ENCODE measurements at regions not wholly inside any gene's neighbourhood (a gene's known extent, or its start where the extent isn't known, plus 50 kb on each side); places are given as distances from the start of the nearest gene placed in this dataset.
A peak's percentile ranks its signal among the peaks of the same experiment; 100 is the strongest.

DNA sequence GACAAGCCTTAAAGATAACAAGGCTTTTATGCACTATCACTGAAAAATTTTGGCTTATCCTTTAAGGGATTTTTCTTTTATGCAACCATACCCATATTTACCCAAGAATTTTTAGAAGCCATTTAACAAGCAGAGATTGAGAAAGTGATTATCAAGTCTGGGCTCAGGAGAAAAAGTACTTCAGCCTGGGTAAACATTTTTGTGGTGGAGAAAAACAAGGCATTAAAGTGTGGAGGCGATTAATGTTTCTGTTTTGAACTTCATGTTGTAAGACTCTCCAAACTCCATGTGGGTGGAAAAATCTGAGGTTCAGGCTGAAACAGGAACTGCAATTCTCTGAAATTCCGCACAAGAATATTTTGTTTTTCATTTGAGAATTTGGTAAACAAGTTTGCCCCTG, 260.4 kb upstream of the KCNMB2 start:
- no peak overlapping the region for H3K27ac ChIP-seq (ENCODE audit: low read depth, low read length)
- H3K4me3 ChIP-seq (ENCODE audit: low read depth in 1 of 2, low read length in 2 of 2) = no peak overlapping the region

DNA sequence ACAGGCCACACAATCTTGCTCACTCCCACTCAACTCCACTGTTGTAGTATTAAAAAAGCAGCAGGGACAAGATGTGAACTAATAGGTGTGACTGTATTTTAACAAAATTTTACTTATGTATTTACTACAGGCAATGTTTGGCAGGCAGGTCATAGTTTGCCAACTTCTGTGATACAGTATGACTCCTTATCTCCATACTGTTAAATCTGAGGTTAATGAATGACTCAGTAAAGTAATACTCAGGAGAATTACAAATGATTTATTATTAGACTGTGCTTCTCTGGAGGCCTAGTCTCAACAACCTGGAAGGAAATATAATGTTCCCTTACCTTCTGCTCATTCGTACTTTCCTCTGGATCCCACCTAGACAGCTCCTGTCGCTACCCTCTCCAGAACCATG, 258.6 kb upstream of the KCNMB2 start:
- peaks cover 4 to 12% of the 10 kb centered on the region in 2 donors for H3K4me1 ChIP-seq (ENCODE audit: control insufficient read depth in 1 of 2, insufficient read depth in 2 of 2, low read length in 2 of 2)
- peak overlapping the region in 1 of 2 donors; percentile 47 for H3K4me3 ChIP-seq (ENCODE audit: low read depth in 1 of 2, low read length in 2 of 2)
- no peaks in the 10 kb centered on the region for H3K36me3 ChIP-seq (ENCODE audit: control insufficient read depth in 1 of 2, insufficient read depth in 2 of 2, low read length in 2 of 2)
- H3K27me3 ChIP-seq (ENCODE audit: control insufficient read depth in 1 of 2, insufficient read depth in 2 of 2, low read length in 2 of 2) = no peaks in the 10 kb centered on the region
- H3K27ac ChIP-seq (ENCODE audit: low read depth, low read length) = peak overlapping the region; percentile 23
- peaks cover 0 to 10% of the 10 kb centered on the region in 2 donors for H3K9me3 ChIP-seq (ENCODE audit: control insufficient read depth in 1 of 2, low read length in 2 of 2)
- peak overlapping the region in 1 of 2 donors; percentile 18 for H3K9ac ChIP-seq (ENCODE audit: low read depth in 1 of 2, low read length in 2 of 2)

More for the DNA sequence above, 260.4 kb upstream of the KCNMB2 start:
- Histone ChIP-seq H3K27me3 (ENCODE audit: control insufficient read depth in 1 of 2, insufficient read depth in 2 of 2, low read length in 2 of 2) (no peaks in the 10 kb centered on the region), H3K9ac (ENCODE audit: low read depth in 1 of 2, low read length in 2 of 2) (no peak overlapping the region), H3K4me1 (ENCODE audit: control insufficient read depth in 1 of 2, insufficient read depth in 2 of 2, low read length in 2 of 2) (peaks cover 4 to 12% of the 10 kb centered on the region in 2 donors), H3K36me3 (ENCODE audit: control insufficient read depth in 1 of 2, insufficient read depth in 2 of 2, low read length in 2 of 2) (no peaks in the 10 kb centered on the region), H3K9me3 (ENCODE audit: control insufficient read depth in 1 of 2, low read length in 2 of 2) (peaks cover 0 to 9% of the 10 kb centered on the region in 2 donors)

DNA sequence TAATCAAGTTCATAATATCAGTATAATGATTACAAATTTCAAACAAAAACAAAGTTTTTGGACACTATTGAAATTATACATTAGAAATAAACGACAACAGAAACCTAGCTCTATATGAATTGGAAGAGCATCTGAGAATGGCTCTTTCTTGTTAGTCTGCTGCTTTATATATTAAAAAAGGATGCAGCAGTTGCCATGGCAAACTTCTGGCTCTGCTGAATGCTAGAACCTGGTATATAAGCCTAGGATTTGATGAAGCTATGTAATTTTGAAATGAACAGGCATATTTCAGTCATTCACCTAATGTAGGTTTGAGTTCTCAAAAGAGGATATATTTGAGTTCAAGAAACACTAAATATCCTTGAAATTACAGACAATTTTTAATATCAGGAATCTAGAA, 252.7 kb upstream of the KCNMB2 start:
- peaks cover 0 to 10% of the 10 kb centered on the region in 2 donors for H3K9me3 ChIP-seq (ENCODE audit: control insufficient read depth in 1 of 2, low read length in 2 of 2)
- H3K9ac ChIP-seq (ENCODE audit: low read depth in 1 of 2, low read length in 2 of 2) = no peak overlapping the region

DNA sequence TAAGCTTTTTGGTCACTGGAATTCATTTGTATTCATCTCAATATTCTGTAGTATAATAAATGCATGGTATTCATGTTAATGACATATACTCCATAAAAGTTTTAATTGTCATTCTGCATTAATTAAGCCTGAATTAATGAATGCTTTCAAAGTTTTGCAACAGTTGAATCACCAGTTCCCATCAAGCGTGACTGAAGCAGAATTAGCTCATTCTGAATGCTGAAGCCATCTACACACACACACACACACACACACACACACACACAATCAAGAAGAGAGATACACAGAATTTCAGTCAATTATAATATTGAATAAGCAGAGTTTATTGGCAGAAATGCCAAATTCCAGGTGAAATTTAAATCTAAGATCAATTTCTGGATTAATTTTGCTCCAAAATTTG, 252.1 kb upstream of the KCNMB2 start:
- Histone ChIP-seq H3K9ac (ENCODE audit: low read depth in 1 of 2, low read length in 2 of 2) (no peak overlapping the region), H3K36me3 (ENCODE audit: control insufficient read depth in 1 of 2, insufficient read depth in 2 of 2, low read length in 2 of 2) (no peaks in the 10 kb centered on the region), H3K9me3 (ENCODE audit: control insufficient read depth in 1 of 2, low read length in 2 of 2) (peaks cover 0 to 6% of the 10 kb centered on the region in 2 donors), H3K4me1 (ENCODE audit: control insufficient read depth in 1 of 2, insufficient read depth in 2 of 2, low read length in 2 of 2) (no peaks in the 10 kb centered on the region), H3K27ac (ENCODE audit: low read depth, low read length) (no peak overlapping the region), H3K4me3 (ENCODE audit: low read depth in 1 of 2, low read length in 2 of 2) (no peak overlapping the region), H3K27me3 (ENCODE audit: control insufficient read depth in 1 of 2, insufficient read depth in 2 of 2, low read length in 2 of 2) (no peaks in the 10 kb centered on the region)

More for the DNA sequence above, 252.7 kb upstream of the KCNMB2 start:
- H3K36me3 ChIP-seq (ENCODE audit: control insufficient read depth in 1 of 2, insufficient read depth in 2 of 2, low read length in 2 of 2) = no peaks in the 10 kb centered on the region
- no peaks in the 10 kb centered on the region for H3K27me3 ChIP-seq (ENCODE audit: control insufficient read depth in 1 of 2, insufficient read depth in 2 of 2, low read length in 2 of 2)
- no peak overlapping the region for H3K27ac ChIP-seq (ENCODE audit: low read depth, low read length)
- no peak overlapping the region for H3K4me3 ChIP-seq (ENCODE audit: low read depth in 1 of 2, low read length in 2 of 2)
- H3K4me1 ChIP-seq (ENCODE audit: control insufficient read depth in 1 of 2, insufficient read depth in 2 of 2, low read length in 2 of 2) = no peaks in the 10 kb centered on the region

DNA sequence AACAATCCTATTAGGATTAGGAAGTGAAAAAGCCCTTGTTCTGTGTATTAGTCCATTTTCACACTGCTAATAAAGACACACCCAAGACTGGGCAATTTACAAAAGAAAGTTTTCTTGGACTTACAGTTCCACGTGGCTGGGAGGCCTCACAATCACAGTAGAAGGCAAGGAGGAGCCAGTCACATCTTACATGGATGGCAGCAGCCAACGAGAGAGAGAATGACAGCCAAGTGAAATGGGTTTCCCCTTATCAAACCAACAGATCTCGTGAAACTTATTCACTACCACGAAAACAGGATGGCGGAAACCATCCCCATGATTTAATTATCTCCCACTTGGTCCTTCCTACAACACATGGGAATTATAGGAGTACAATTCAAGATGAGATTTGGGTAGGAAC, 248.2 kb upstream of the KCNMB2 start:
- H3K27ac ChIP-seq (ENCODE audit: low read depth, low read length) = no peak overlapping the region
- no peaks in the 10 kb centered on the region for H3K9me3 ChIP-seq (ENCODE audit: control insufficient read depth in 1 of 2, low read length in 2 of 2)
- no peak overlapping the region for H3K9ac ChIP-seq (ENCODE audit: low read depth in 1 of 2, low read length in 2 of 2)
- no peaks in the 10 kb centered on the region for H3K27me3 ChIP-seq (ENCODE audit: control insufficient read depth in 1 of 2, insufficient read depth in 2 of 2, low read length in 2 of 2)
- H3K36me3 ChIP-seq (ENCODE audit: control insufficient read depth in 1 of 2, insufficient read depth in 2 of 2, low read length in 2 of 2) = no peaks in the 10 kb centered on the region
- H3K4me3 ChIP-seq (ENCODE audit: low read depth in 1 of 2, low read length in 2 of 2) = no peak overlapping the region
- H3K4me1 ChIP-seq (ENCODE audit: control insufficient read depth in 1 of 2, insufficient read depth in 2 of 2, low read length in 2 of 2) = no peaks in the 10 kb centered on the region

DNA sequence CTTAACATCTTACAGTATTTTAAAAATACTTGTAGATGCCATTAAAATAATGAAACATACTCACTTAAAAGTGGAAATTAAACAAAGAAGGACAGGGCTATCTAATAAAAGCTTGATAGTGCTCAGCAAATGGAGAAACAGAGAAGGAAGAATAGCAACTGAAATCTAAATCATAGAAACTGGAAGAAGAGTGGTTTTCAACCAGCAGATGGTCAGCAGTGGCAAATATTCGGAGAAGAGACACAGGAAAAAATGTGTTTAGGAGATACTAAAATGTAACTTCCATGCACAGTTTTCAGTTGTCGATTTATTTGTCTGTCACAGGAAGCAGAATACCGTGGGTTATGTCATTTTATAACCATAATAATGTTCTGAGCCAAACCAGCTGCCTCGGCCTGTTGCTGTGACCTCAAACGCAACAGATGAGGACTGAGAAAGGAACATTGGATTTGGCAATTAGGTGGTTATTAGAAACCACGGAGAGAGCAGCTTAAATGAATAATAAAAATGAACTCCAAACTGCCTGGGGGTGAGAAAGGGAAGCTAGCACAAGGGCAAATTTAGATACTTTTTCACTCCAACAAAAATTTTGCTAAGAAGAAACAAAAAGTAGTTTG, 246.6 kb upstream of the KCNMB2 start:
- no peaks in the 10 kb centered on the region for H3K36me3 ChIP-seq (ENCODE audit: control insufficient read depth in 1 of 2, insufficient read depth in 2 of 2, low read length in 2 of 2)
- no peaks in the 10 kb centered on the region for H3K9me3 ChIP-seq (ENCODE audit: control insufficient read depth in 1 of 2, low read length in 2 of 2)
- no peaks in the 10 kb centered on the region for H3K27me3 ChIP-seq (ENCODE audit: control insufficient read depth in 1 of 2, insufficient read depth in 2 of 2, low read length in 2 of 2)
- H3K9ac ChIP-seq (ENCODE audit: low read depth in 1 of 2, low read length in 2 of 2) = no peak overlapping the region
- H3K4me1 ChIP-seq (ENCODE audit: control insufficient read depth in 1 of 2, insufficient read depth in 2 of 2, low read length in 2 of 2) = no peaks in the 10 kb centered on the region
- H3K27ac ChIP-seq (ENCODE audit: low read depth, low read length) = no peak overlapping the region
- H3K4me3 ChIP-seq (ENCODE audit: low read depth in 1 of 2, low read length in 2 of 2) = no peak overlapping the region

DNA sequence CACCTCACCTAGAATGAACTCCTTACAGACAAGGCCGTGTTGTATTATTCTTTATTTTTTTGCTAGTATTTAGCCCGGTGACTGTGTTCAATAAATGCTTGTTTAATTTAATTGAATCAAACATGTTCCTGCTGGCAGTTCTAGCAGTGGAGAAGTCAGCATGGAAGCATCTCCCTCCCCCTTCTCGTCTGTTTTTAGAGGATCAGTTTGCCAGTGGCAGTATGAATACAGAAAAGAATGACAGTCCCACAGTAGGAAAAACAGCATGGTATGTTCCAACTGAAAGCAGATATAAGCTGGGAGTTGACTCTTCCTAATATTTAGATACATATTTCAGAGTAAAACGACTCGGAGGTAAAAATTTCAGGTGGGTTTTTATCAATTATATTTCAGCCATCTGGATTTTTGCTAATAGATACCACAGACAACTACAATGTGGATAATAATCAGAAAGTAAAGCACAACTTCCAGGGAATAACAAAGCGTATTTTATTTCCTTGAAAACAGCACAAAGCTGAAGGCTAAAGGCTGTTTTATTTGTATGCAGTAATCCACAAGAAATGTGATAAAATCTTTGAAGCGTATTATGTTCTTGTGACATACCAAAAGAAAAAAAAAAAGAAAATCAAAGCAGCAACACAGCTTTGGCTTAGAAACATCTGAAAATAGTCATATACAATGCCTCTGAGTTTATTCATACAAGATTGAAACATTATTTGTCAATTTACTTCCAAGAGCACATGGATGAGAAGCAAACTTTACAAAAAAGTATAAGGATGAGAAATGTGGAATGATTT, 244.5 kb upstream of the KCNMB2 start:
- Histone ChIP-seq H3K27me3 (ENCODE audit: control insufficient read depth in 1 of 2, insufficient read depth in 2 of 2, low read length in 2 of 2) (no peaks in the 10 kb centered on the region), H3K4me1 (ENCODE audit: control insufficient read depth in 1 of 2, insufficient read depth in 2 of 2, low read length in 2 of 2) (no peaks in the 10 kb centered on the region), H3K36me3 (ENCODE audit: control insufficient read depth in 1 of 2, insufficient read depth in 2 of 2, low read length in 2 of 2) (no peaks in the 10 kb centered on the region), H3K4me3 (ENCODE audit: low read depth in 1 of 2, low read length in 2 of 2) (no peak overlapping the region), H3K9me3 (ENCODE audit: control insufficient read depth in 1 of 2, low read length in 2 of 2) (no peaks in the 10 kb centered on the region), H3K27ac (ENCODE audit: low read depth, low read length) (no peak overlapping the region), H3K9ac (ENCODE audit: low read depth in 1 of 2, low read length in 2 of 2) (no peak overlapping the region)

DNA sequence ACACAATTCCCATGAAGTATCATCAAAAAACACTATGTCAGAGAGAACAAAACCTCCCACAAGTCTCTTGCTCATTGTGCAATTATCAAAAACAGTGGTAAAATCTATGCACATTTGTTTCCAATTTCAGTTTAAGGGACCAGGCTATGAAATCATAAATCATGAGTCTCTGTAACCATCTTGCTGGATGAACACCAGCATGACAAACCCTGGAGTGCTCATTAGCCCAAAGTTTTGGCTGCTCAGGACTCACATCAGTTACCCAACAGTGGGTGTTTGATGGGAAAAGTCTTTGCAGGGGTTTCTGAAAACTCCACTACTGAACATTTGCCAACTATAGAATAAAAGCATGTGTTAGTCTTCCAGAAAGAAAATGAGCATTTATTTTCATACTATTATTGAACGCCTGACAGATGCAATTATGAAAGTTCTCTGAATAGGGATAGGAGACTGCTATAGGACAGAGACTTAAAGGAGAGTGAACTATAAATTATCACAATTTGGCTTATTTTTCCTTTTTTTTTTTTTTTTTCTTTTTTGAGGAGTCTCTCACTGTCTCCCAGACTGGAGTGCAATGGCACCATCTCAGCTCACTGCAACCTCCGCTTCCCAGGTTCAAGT, 240.8 kb upstream of the KCNMB2 start:
- H3K9ac ChIP-seq (ENCODE audit: low read depth in 1 of 2, low read length in 2 of 2) = no peak overlapping the region
- H3K27me3 ChIP-seq (ENCODE audit: control insufficient read depth in 1 of 2, insufficient read depth in 2 of 2, low read length in 2 of 2) = no peaks in the 10 kb centered on the region
- no peaks in the 10 kb centered on the region for H3K4me1 ChIP-seq (ENCODE audit: control insufficient read depth in 1 of 2, insufficient read depth in 2 of 2, low read length in 2 of 2)
- no peaks in the 10 kb centered on the region for H3K9me3 ChIP-seq (ENCODE audit: control insufficient read depth in 1 of 2, low read length in 2 of 2)
- H3K36me3 ChIP-seq (ENCODE audit: control insufficient read depth in 1 of 2, insufficient read depth in 2 of 2, low read length in 2 of 2) = no peaks in the 10 kb centered on the region
- H3K27ac ChIP-seq (ENCODE audit: low read depth, low read length) = no peak overlapping the region
- H3K4me3 ChIP-seq (ENCODE audit: low read depth in 1 of 2, low read length in 2 of 2) = no peak overlapping the region

DNA sequence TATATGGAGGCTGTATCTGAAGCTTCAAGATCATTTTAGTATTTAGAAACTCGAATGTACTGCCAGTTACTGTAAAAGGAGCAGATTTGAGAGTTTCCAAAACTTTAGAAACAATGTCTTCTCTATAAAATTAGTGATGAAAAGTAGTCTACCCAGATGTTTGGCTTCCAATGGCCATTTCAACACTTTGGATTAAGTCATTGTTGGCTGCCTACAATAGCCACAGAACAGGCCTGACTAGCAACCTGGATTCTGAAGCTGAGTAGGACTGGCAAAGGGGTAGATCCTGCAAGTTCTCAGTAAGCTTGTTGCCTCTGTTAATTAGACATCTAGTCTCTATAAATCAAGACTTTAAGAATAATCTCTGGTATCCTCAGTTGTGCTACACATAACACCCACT, 239.0 kb upstream of the KCNMB2 start:
- Histone ChIP-seq H3K4me3 (ENCODE audit: low read depth in 1 of 2, low read length in 2 of 2) (no peak overlapping the region), H3K27me3 (ENCODE audit: control insufficient read depth in 1 of 2, insufficient read depth in 2 of 2, low read length in 2 of 2) (no peaks in the 10 kb centered on the region), H3K27ac (ENCODE audit: low read depth, low read length) (no peak overlapping the region), H3K4me1 (ENCODE audit: control insufficient read depth in 1 of 2, insufficient read depth in 2 of 2, low read length in 2 of 2) (no peaks in the 10 kb centered on the region), H3K9ac (ENCODE audit: low read depth in 1 of 2, low read length in 2 of 2) (no peak overlapping the region), H3K9me3 (ENCODE audit: control insufficient read depth in 1 of 2, low read length in 2 of 2) (no peaks in the 10 kb centered on the region), H3K36me3 (ENCODE audit: control insufficient read depth in 1 of 2, insufficient read depth in 2 of 2, low read length in 2 of 2) (no peaks in the 10 kb centered on the region)

DNA sequence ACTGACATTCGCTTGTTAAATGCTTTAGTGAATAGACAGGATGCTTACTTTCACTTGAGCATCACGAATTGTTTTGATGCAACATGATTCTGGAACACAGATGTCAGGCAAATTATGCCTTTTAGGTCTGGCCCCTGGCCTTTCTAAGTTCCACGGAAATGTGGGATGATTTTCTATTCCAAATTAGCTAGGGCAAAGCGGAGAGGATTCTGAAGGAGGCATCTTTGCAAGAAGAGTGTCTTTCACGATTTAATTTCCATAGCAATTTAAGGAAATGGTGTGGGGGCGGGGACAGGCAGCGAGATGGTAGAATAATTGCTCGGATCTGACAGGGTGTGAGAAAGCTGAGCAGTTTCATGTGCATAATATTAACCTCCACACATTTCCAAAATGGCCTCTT, 238.5 kb upstream of the KCNMB2 start:
- Histone ChIP-seq H3K9me3 (ENCODE audit: control insufficient read depth in 1 of 2, low read length in 2 of 2) (no peaks in the 10 kb centered on the region), H3K36me3 (ENCODE audit: control insufficient read depth in 1 of 2, insufficient read depth in 2 of 2, low read length in 2 of 2) (no peaks in the 10 kb centered on the region), H3K4me3 (ENCODE audit: low read depth in 1 of 2, low read length in 2 of 2) (no peak overlapping the region), H3K9ac (ENCODE audit: low read depth in 1 of 2, low read length in 2 of 2) (no peak overlapping the region), H3K27me3 (ENCODE audit: control insufficient read depth in 1 of 2, insufficient read depth in 2 of 2, low read length in 2 of 2) (no peaks in the 10 kb centered on the region), H3K4me1 (ENCODE audit: control insufficient read depth in 1 of 2, insufficient read depth in 2 of 2, low read length in 2 of 2) (no peaks in the 10 kb centered on the region), H3K27ac (ENCODE audit: low read depth, low read length) (no peak overlapping the region)

Data from duodenal mucosa (tissue), 2 donors.